Astrocyte (in vitro differentiated cells and primary cell): ENCODE measurements at regions not wholly inside any gene's neighbourhood (a gene's known extent, or its start where the extent isn't known, plus 50 kb on each side); places are given as distances from the start of the nearest gene placed in this dataset.

Experiments used
- DNase-seq: peaks from one replicate; pipeline ENCODE4 v3.0.0-alpha.2; 2010; ENCODE audit warnings: low read depth
- FAIRE-seq: peaks from 2 replicates; lab custom pipeline; 2011; peaks lifted over from hg19 to GRCh38; lab: Jason Lieb, UNC
- H2AFZ ChIP-seq: 2 replicates; pipeline ENCODE4 v1.6.0; 2012; ENCODE audit warnings: low read depth, low read length, inconsistent platforms
- H3K27ac ChIP-seq: 2 replicates; pipeline ENCODE4 v1.5.1; 2011; ENCODE audit warnings: low read depth, low read length, inconsistent platforms
- H3K27me3 ChIP-seq: 2 replicates; pipeline ENCODE4 v1.6.0; 2011; ENCODE audit warnings: low read length, inconsistent platforms; ENCODE audit not compliant: insufficient read depth
- H3K36me3 ChIP-seq: 2 replicates; pipeline ENCODE4 v1.5.1; 2011; ENCODE audit warnings: low read length, inconsistent platforms; ENCODE audit not compliant: insufficient read depth
- H3K4me1 ChIP-seq: 2 replicates; pipeline ENCODE4 v1.5.1; 2011; ENCODE audit warnings: low read length, inconsistent platforms; ENCODE audit not compliant: insufficient read depth
- H3K4me2 ChIP-seq: 2 replicates; pipeline ENCODE4 v1.6.0; 2012; ENCODE audit warnings: low read length, inconsistent platforms
- H3K4me3 ChIP-seq: 2 replicates; pipeline ENCODE4 v1.5.1; 2011; ENCODE audit warnings: low read depth, mild to moderate bottlenecking, low read length, inconsistent platforms; ENCODE audit not compliant: insufficient read depth
- H3K79me2 ChIP-seq: 2 replicates; pipeline ENCODE4 v1.6.0; 2012; ENCODE audit warnings: mild to moderate bottlenecking, low read length, inconsistent platforms; ENCODE audit not compliant: insufficient read depth
- H3K9ac ChIP-seq: 2 replicates; pipeline ENCODE4 v1.6.0; 2012; ENCODE audit warnings: mild to moderate bottlenecking, low read length, inconsistent platforms
- H3K9me3 ChIP-seq: 2 replicates; pipeline ENCODE4 v1.5.1; 2012; ENCODE audit warnings: low read depth, mild to moderate bottlenecking, low read length, inconsistent platforms; ENCODE audit not compliant: insufficient read depth
- H4K20me1 ChIP-seq: 2 replicates; pipeline ENCODE4 v1.6.0; 2012; ENCODE audit warnings: low read length, inconsistent platforms; ENCODE audit not compliant: insufficient read depth
- H3K27ac Mint-ChIP-seq: one replicate; pipeline ENCODE4 v1.8.0; 2021; ENCODE audit warnings: mild to moderate bottlenecking, mixed read lengths; ENCODE audit not compliant: unreplicated experiment
- H3K27me3 Mint-ChIP-seq: one replicate; pipeline ENCODE4 v1.8.0; 2021; ENCODE audit warnings: low read depth, mixed read lengths; ENCODE audit not compliant: unreplicated experiment
- H3K36me3 Mint-ChIP-seq: one replicate; pipeline ENCODE4 v1.8.0; 2021; ENCODE audit warnings: low read depth, mixed read lengths; ENCODE audit not compliant: unreplicated experiment
- H3K4me1 Mint-ChIP-seq: one replicate; pipeline ENCODE4 v1.8.0; 2021; ENCODE audit warnings: low read depth, mixed read lengths; ENCODE audit not compliant: unreplicated experiment
- H3K4me3 Mint-ChIP-seq: one replicate; pipeline ENCODE4 v1.8.0; 2021; ENCODE audit warnings: mild to moderate bottlenecking, moderate library complexity, mixed read lengths; ENCODE audit not compliant: unreplicated experiment
- H3K9me3 Mint-ChIP-seq: one replicate; pipeline ENCODE4 v1.8.0; 2021; ENCODE audit warnings: mild to moderate bottlenecking, mixed read lengths; ENCODE audit not compliant: unreplicated experiment
- EZH2 ChIP-seq: IDR thresholded peaks from 2 replicates; pipeline ENCODE4 v1.6.1; 2012; ENCODE audit warnings: mild to moderate bottlenecking, low read length, inconsistent platforms; ENCODE audit not compliant: insufficient read depth
- TF ChIP-seq, protein P1 (sequence below): IDR thresholded peaks from 2 replicates; pipeline ENCODE4 v1.5.1; 2011; ENCODE audit warnings: low read depth, mild to moderate bottlenecking, inconsistent platforms, low read length, moderate library complexity; ENCODE audit not compliant: insufficient read depth

DNA sequence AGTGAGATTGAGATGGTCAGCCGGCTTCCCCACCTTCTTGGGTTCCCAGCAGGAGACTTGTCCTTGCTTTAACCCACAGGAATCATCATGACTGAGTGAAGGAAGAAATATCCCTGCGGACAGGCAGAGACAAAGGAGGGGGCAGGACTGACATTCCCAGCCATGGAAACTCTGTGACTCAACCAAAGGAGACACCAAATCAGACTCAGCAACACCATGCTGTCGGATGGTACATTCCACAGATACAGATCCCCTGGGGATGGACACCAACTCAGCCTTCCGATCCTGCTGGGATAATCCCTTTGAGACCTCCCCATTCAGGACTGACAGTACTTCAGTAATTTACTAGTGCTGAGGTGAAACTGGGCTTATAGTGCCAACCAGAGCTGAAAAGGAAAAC, 518.3 kb downstream of the XIRP2 start:
- H3K9me3 ChIP-seq, result no peaks in the 10 kb centered on the region
- Mint-ChIP-seq H3K27me3 (no peaks in the 10 kb centered on the region), H3K27ac (peak overlapping the region; percentile 99), H3K4me1 (peaks cover 23% of the 10 kb centered on the region), H3K9me3 (peaks cover 12% of the 10 kb centered on the region), H3K4me3 (peak overlapping the region; percentile 82), H3K36me3 (no peaks in the 10 kb centered on the region)
- FAIRE-seq (no peak), DNase-seq (peak; percentile 76)
- peak overlapping the region; percentile 69 for H3K27ac ChIP-seq
- peaks cover 17% of the 10 kb centered on the region for H3K4me1 ChIP-seq
- no peaks in the 10 kb centered on the region for H3K36me3 ChIP-seq
- peak overlapping the region; percentile 18 for H2AFZ ChIP-seq
- no peak overlapping the region for H3K4me3 ChIP-seq
- no peaks in the 10 kb centered on the region for H3K79me2 ChIP-seq
- peak overlapping the region; percentile 57 for H3K4me2 ChIP-seq
- TF ChIP-seq, protein P1, sequence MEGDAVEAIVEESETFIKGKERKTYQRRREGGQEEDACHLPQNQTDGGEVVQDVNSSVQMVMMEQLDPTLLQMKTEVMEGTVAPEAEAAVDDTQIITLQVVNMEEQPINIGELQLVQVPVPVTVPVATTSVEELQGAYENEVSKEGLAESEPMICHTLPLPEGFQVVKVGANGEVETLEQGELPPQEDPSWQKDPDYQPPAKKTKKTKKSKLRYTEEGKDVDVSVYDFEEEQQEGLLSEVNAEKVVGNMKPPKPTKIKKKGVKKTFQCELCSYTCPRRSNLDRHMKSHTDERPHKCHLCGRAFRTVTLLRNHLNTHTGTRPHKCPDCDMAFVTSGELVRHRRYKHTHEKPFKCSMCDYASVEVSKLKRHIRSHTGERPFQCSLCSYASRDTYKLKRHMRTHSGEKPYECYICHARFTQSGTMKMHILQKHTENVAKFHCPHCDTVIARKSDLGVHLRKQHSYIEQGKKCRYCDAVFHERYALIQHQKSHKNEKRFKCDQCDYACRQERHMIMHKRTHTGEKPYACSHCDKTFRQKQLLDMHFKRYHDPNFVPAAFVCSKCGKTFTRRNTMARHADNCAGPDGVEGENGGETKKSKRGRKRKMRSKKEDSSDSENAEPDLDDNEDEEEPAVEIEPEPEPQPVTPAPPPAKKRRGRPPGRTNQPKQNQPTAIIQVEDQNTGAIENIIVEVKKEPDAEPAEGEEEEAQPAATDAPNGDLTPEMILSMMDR, result no peak
- TF ChIP-seq EZH2, result no peak
- H4K20me1 ChIP-seq, result no peaks in the 10 kb centered on the region
- peak overlapping the region; percentile 30 for H3K9ac ChIP-seq
- no peaks in the 10 kb centered on the region for H3K27me3 ChIP-seq

DNA sequence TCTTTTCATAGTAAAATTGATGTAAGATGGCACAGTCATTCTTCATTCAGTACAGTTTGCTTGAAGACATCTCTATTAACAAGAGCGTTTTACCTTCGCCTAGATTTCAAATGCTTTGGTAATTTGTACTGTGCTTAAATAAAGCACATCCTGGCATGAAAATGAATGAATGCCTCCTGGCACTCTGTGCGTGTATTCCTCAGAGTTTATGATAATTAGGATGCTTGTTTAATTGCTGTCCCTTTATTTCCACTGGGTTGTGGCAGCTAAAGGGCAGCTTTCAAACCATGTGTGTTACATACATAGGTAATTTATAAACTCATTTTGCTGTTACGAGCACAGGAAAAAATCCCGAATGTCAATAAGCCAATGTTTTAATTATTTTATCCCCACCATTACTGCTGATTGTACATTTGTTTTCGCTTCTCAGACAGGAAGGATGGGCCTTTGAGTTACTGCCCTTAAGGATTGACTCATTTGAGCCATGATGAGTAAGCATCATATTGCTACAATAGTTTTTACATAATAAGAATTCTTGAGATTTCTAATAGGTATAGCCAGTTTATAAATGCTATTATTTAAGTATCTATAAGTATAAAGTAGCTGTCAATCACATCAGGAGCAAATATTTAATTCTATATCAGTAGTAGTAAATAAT, 516.5 kb downstream of the XIRP2 start:
- Histone ChIP-seq H3K79me2 (no peaks in the 10 kb centered on the region), H4K20me1 (no peaks in the 10 kb centered on the region), H3K27ac (peak overlapping the region; percentile 0), H3K4me3 (no peak overlapping the region), H3K9ac (no peak overlapping the region), H2AFZ (no peak overlapping the region), H3K9me3 (no peaks in the 10 kb centered on the region), H3K4me1 (peaks cover 17% of the 10 kb centered on the region), H3K4me2 (peak overlapping the region; percentile 53), H3K36me3 (no peaks in the 10 kb centered on the region), H3K27me3 (no peaks in the 10 kb centered on the region)
- peaks cover 12% of the 10 kb centered on the region for H3K9me3 Mint-ChIP-seq
- peak; percentile 66 for DNase-seq
- H3K4me1 Mint-ChIP-seq, result peaks cover 27% of the 10 kb centered on the region
- H3K36me3 Mint-ChIP-seq, result no peaks in the 10 kb centered on the region
- H3K27ac Mint-ChIP-seq, result peak overlapping the region; percentile 77
- no peak overlapping the region for H3K4me3 Mint-ChIP-seq
- TF ChIP-seq EZH2, result no peak
- TF ChIP-seq, protein P1, result no peak
- no peak for FAIRE-seq
- H3K27me3 Mint-ChIP-seq, result no peaks in the 10 kb centered on the region

DNA sequence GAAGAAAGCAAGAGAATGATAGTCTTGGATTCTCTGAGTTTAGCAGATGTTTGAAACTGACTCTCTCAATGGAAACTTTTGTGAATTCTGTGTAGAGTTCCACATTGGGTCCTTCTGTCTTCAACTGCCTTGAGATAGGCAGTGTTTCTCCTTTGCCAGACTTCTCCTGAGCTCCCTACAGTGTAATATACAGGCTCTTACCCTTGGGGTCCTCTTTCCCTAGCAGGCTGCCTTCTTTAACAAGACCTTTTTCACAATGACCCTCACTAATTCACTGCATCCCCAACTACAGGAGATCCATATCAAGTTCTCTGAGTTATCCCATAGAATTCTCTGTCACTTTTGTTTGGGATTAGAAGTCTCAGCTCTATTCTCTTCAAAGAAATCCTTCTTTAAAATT, 513.0 kb downstream of the XIRP2 start:
- no peaks in the 10 kb centered on the region for H3K36me3 Mint-ChIP-seq
- H3K27ac Mint-ChIP-seq, result peak overlapping the region; percentile 67
- H2AFZ ChIP-seq, result no peak overlapping the region
- peaks cover 10% of the 10 kb centered on the region for H3K9me3 Mint-ChIP-seq
- H3K79me2 ChIP-seq, result no peaks in the 10 kb centered on the region
- FAIRE-seq (no peak), DNase-seq (no peak)
- H3K9ac ChIP-seq, result no peak overlapping the region
- no peaks in the 10 kb centered on the region for H3K27me3 Mint-ChIP-seq
- no peak for TF ChIP-seq EZH2
- TF ChIP-seq, protein P1, result no peak
- H3K27ac ChIP-seq, result no peak overlapping the region
- H3K36me3 ChIP-seq, result no peaks in the 10 kb centered on the region
- no peaks in the 10 kb centered on the region for H3K9me3 ChIP-seq
- H3K4me2 ChIP-seq, result no peak overlapping the region
- peaks cover 17% of the 10 kb centered on the region for H3K4me1 ChIP-seq
- H3K27me3 ChIP-seq, result no peaks in the 10 kb centered on the region
- H4K20me1 ChIP-seq, result no peaks in the 10 kb centered on the region
- H3K4me3 Mint-ChIP-seq, result no peak overlapping the region
- H3K4me3 ChIP-seq, result no peak overlapping the region
- peaks cover 18% of the 10 kb centered on the region for H3K4me1 Mint-ChIP-seq
